IMR-90 (cell line): ENCODE measurements at regions not wholly inside any gene's neighbourhood (a gene's known extent, or its start where the extent isn't known, plus 50 kb on each side); places are given as distances from the start of the nearest gene placed in this dataset.
A peak's percentile ranks its signal among the peaks of the same experiment; 100 is the strongest.

Experiments
- ATAC-seq: fragments of 200-7000 bp; cut with Tn5 transposase; 2 replicates; pipeline ENCODE4 v1.9.1; 2020; ENCODE audit warnings: low read depth, mild to moderate bottlenecking, moderate library complexity
- BruUV-seq: library from RNA; stranded (reverse); fragments of 400-500 nt; replicated peaks from 2 replicates; lab custom pipeline; 2021; lab: Mats Ljungman, UMichigan
- CTCF ChIA-PET: fragments of 300-600 bp; formaldehyde crosslinking; extraction: SDS; loops from one replicate; lab custom pipeline; 2021; ENCODE audit warnings: antibody characterized with exemption; lab: Yijun Ruan, JAX
- POLR2A ChIA-PET: fragments of 300-600 bp; sonication (Branson Sonifier 250); formaldehyde crosslinking; loops from one replicate; lab custom pipeline; 2022; ENCODE audit warnings: antibody characterized with exemption; ENCODE audit not compliant: unreplicated experiment; lab: Charles Lee
- DNase-seq: peaks from one replicate; pipeline ENCODE4 v3.0.0; 2013
- H2AFZ ChIP-seq: replicated peaks from 2 replicates; pipeline ENCODE3; 2013; ENCODE audit warnings: low read length, mild to moderate bottlenecking; ENCODE audit not compliant: poor library complexity
- H2AK5ac ChIP-seq: 2 replicates; pipeline ENCODE4 v1.6.1; 2013; ENCODE audit warnings: low read depth, low read length, inconsistent platforms
- H2AK9ac ChIP-seq: replicated peaks from 2 replicates; pipeline ENCODE3; 2013; ENCODE audit warnings: mild to moderate bottlenecking, low read depth, low read length, moderate library complexity; ENCODE audit not compliant: poor library complexity
- H2BK120ac ChIP-seq: 2 replicates; pipeline ENCODE4 v1.6.1; 2013; ENCODE audit warnings: low read depth, low read length, inconsistent platforms
- H2BK15ac ChIP-seq: 3 replicates; pipeline ENCODE4 v1.6.1; 2013; ENCODE audit warnings: low read depth, low read length, inconsistent platforms
- H2BK20ac ChIP-seq: 2 replicates; pipeline ENCODE4 v1.6.1; 2013; ENCODE audit warnings: low read depth, mild to moderate bottlenecking, inconsistent platforms, low read length, moderate library complexity
- H2BK5ac ChIP-seq: 2 replicates; pipeline ENCODE4 v1.6.1; 2013; ENCODE audit warnings: mild to moderate bottlenecking, low read depth, low read length, inconsistent platforms; ENCODE audit not compliant: poor library complexity, severe bottlenecking
- H3K14ac ChIP-seq: replicated peaks from 2 replicates; pipeline ENCODE4 v1.6.1; 2013; ENCODE audit warnings: low read depth, low read length, inconsistent platforms
- H3K18ac ChIP-seq: 2 replicates; pipeline ENCODE4 v1.6.1; 2013; ENCODE audit warnings: low read depth, low read length, control low read depth
- H3K23ac ChIP-seq: 2 replicates; pipeline ENCODE4 v1.6.1; 2013; ENCODE audit warnings: low read depth, low read length, inconsistent platforms
- H3K27ac ChIP-seq: 2 replicates; pipeline ENCODE4 v1.5.1; 2013; ENCODE audit warnings: mild to moderate bottlenecking, control low read depth, low read length; ENCODE audit not compliant: insufficient read depth
- H3K27me3 ChIP-seq: 2 replicates; pipeline ENCODE4 v1.6.1; 2013; ENCODE audit warnings: low read length; ENCODE audit not compliant: control insufficient read depth, insufficient read depth
- H3K36me3 ChIP-seq: 2 replicates; pipeline ENCODE4 v1.6.1; 2013; ENCODE audit warnings: low read length, mixed read lengths; ENCODE audit not compliant: control insufficient read depth, insufficient read depth
- H3K4ac ChIP-seq: 2 replicates; pipeline ENCODE4 v1.6.1; 2013; ENCODE audit warnings: low read depth, low read length, inconsistent platforms
- H3K4me1 ChIP-seq: 2 replicates; pipeline ENCODE4 v1.6.1; 2013; ENCODE audit warnings: low read length, mixed read lengths; ENCODE audit not compliant: control insufficient read depth, insufficient read depth
- H3K4me2 ChIP-seq: 2 replicates; pipeline ENCODE4 v1.6.1; 2013; ENCODE audit warnings: low read depth, mild to moderate bottlenecking, control low read depth, low read length, moderate library complexity
- H3K4me3 ChIP-seq: 2 replicates; pipeline ENCODE4 v1.5.1; 2013; ENCODE audit warnings: low read depth, mild to moderate bottlenecking, control low read depth, low read length, moderate library complexity; ENCODE audit not compliant: insufficient read depth
- H3K56ac ChIP-seq: 2 replicates; pipeline ENCODE4 v1.6.1; 2013; ENCODE audit warnings: low read length, inconsistent platforms; ENCODE audit not compliant: insufficient read depth; ENCODE audit errors: extremely low read depth
- H3K79me1 ChIP-seq, 2 experiments: 2 replicates each; pipeline ENCODE4 v1.6.1; 2013; ENCODE audit warnings: low read length in 2 of 2, inconsistent platforms in 1 of 2, low read depth in 1 of 2
- H3K9ac ChIP-seq: 2 replicates; pipeline ENCODE4 v1.6.1; 2013; ENCODE audit warnings: low read depth, low read length, control low read depth
- H3K9me1 ChIP-seq: 2 replicates; pipeline ENCODE4 v1.6.1; 2013; ENCODE audit warnings: low read length, inconsistent platforms; ENCODE audit not compliant: insufficient read depth
- H3K9me3 ChIP-seq: 2 replicates; pipeline ENCODE4 v1.6.1; 2013; ENCODE audit warnings: low read length; ENCODE audit not compliant: control insufficient read depth, insufficient read depth
- H4K20me1 ChIP-seq: 2 replicates; pipeline ENCODE4 v1.6.1; 2013; ENCODE audit warnings: low read length, inconsistent platforms; ENCODE audit not compliant: insufficient read depth
- H4K5ac ChIP-seq: 2 replicates; pipeline ENCODE4 v1.6.1; 2013; ENCODE audit warnings: mild to moderate bottlenecking, low read depth, low read length, control low read depth
- H4K8ac ChIP-seq, 2 experiments: 2 replicates each; pipeline ENCODE4 v1.6.1; 2013; ENCODE audit warnings: low read depth in 2 of 2, low read length in 2 of 2, control low read depth in 1 of 2, inconsistent platforms in 1 of 2
- H4K91ac ChIP-seq: 2 replicates; pipeline ENCODE4 v1.6.1; 2013; ENCODE audit warnings: low read depth, low read length, inconsistent platforms; ENCODE audit not compliant: insufficient read depth
- BHLHE40 ChIP-seq: fragments of 150-350 bp; IDR thresholded peaks from 2 replicates; pipeline ENCODE4 v1.6.1; 2016; ENCODE audit warnings: mild to moderate bottlenecking, low read depth, low read length
- CEBPB ChIP-seq: IDR thresholded peaks from 2 replicates; pipeline ENCODE4 v1.6.1; 2012; ENCODE audit warnings: low read depth, low read length, improper control_type of control experiment
- CTCF ChIP-seq: conservative IDR thresholded peaks from 2 replicates; pipeline ENCODE4 v1.5.1; 2012; ENCODE audit warnings: mild to moderate bottlenecking, low read depth, low read length, improper control_type of control experiment
- FOS ChIP-seq: fragments of 150-350 bp; IDR thresholded peaks from 2 replicates; pipeline ENCODE4 v1.6.1; 2016; ENCODE audit warnings: low read depth, low read length
- MAFK ChIP-seq: IDR thresholded peaks from 2 replicates; pipeline ENCODE4 v1.6.1; 2012; ENCODE audit warnings: low read depth, low read length, improper control_type of control experiment
- MAZ ChIP-seq: IDR thresholded peaks from 2 replicates; pipeline ENCODE4 v1.6.1; 2012; ENCODE audit warnings: low read depth, mild to moderate bottlenecking, low read length, improper control_type of control experiment, moderate library complexity, borderline replicate concordance
- MXI1 ChIP-seq: IDR thresholded peaks from 2 replicates; pipeline ENCODE4 v1.6.1; 2012; ENCODE audit warnings: low read depth, mild to moderate bottlenecking, low read length, moderate library complexity, borderline replicate concordance
- NFE2L2 ChIP-seq: fragments of 150-350 bp; IDR thresholded peaks from 2 replicates; pipeline ENCODE4 v1.6.1; 2016; ENCODE audit warnings: low read depth, mild to moderate bottlenecking, low read length
- POLR2A ChIP-seq: IDR thresholded peaks from 2 replicates; pipeline ENCODE4 v1.6.1; 2012; ENCODE audit warnings: mild to moderate bottlenecking, low read depth, low read length
- RAD21 ChIP-seq: IDR thresholded peaks from 2 replicates; pipeline ENCODE4 v1.6.1; 2012; ENCODE audit warnings: low read length, improper control_type of control experiment
- RCOR1 ChIP-seq: IDR thresholded peaks from 2 replicates; pipeline ENCODE4 v1.6.1; 2012; ENCODE audit warnings: mild to moderate bottlenecking, low read length, improper control_type of control experiment; ENCODE audit not compliant: insufficient replicate concordance
- RFX5 ChIP-seq: IDR thresholded peaks from 2 replicates; pipeline ENCODE4 v1.8.0; 2012; ENCODE audit warnings: low read depth, mild to moderate bottlenecking, low read length, moderate library complexity
- SMC3 ChIP-seq: fragments of 150-350 bp; IDR thresholded peaks from 2 replicates; pipeline ENCODE4 v1.6.1; 2016; ENCODE audit warnings: low read depth, mild to moderate bottlenecking, antibody characterized with exemption, low read length, moderate library complexity
- USF2 ChIP-seq: fragments of 150-350 bp; IDR thresholded peaks from 2 replicates; pipeline ENCODE4 v1.6.1; 2017; ENCODE audit warnings: mild to moderate bottlenecking, antibody characterized with exemption, low read length, low read depth
- WGBS, 2 experiments: methylation state at CpG; one replicate each; pipeline versions ENCODE4 v1.1.5 to v1.1.7; 2013; ENCODE audit warnings: missing lambda C conversion rate in 2 of 2; ENCODE audit not compliant: insufficient read length in 1 of 2; ENCODE audit errors: extremely low coverage in 2 of 2; 5-methylcytosine and 5-hydroxymethylcytosine counted together
- dilution Hi-C: fragments of 300-500 bp; cut with HindIII; formaldehyde crosslinking; loops from one replicate; pipeline ENCODE4 v1.14.3; 2018; ENCODE audit warnings: low sequenced_read_pairs; ENCODE audit not compliant: unreplicated experiment
- in situ Hi-C: fragments of 300-500 bp; cut with MboI; formaldehyde crosslinking; loops from 3 replicates; pipeline ENCODE4 v1.14.3; 2019; ENCODE audit warnings: low sequenced_read_pairs, inconsistent platforms, mixed read lengths
- intact Hi-C: fragments of 100-400 bp; cut with micrococcal nuclease; formaldehyde crosslinking; loops from 2 replicates; pipeline ENCODE4 v1.10.0; 2022
- TF ChIP-seq, protein P1 (sequence below): fragments of 150-350 bp; IDR thresholded peaks from 2 replicates; pipeline ENCODE4 v1.6.1; 2016; ENCODE audit warnings: low read depth, mild to moderate bottlenecking, low read length, moderate library complexity, borderline replicate concordance

- intact Hi-C loops (no loop called here), in situ Hi-C loops (no loop called here), dilution Hi-C loops (no loop called here)
- Histone ChIP-seq H3K27me3 (no peaks in the 10 kb centered on the region), H3K9ac (no peak overlapping the region), H2BK15ac (no peak overlapping the region), H2BK20ac (no peak overlapping the region), H3K4me3 (no peak overlapping the region), H3K23ac (no peak overlapping the region), H3K9me1 (no peaks in the 10 kb centered on the region), H2BK5ac (no peak overlapping the region), H3K27ac (no peak overlapping the region), H2BK120ac (no peak overlapping the region), H3K4me2 (no peak overlapping the region), H4K91ac (no peak overlapping the region), H3K79me1 (no peaks in the 10 kb centered on the region), H4K20me1 (no peaks in the 10 kb centered on the region), H2AK5ac (no peak overlapping the region), H4K5ac (no peak overlapping the region), H3K9me3 (no peaks in the 10 kb centered on the region), H3K4ac (no peak overlapping the region), H3K14ac (no peak overlapping the region), H3K36me3 (no peaks in the 10 kb centered on the region), H3K4me1 (no peaks in the 10 kb centered on the region), H3K18ac (no peak overlapping the region), H4K8ac (no peak overlapping the region), H2AFZ (no peak overlapping the region), H3K56ac (no peak overlapping the region), H2AK9ac (no peak overlapping the region)
- no TSS peak for BruUV-seq
- CTCF ChIA-PET, result no interaction called here
- TF ChIP-seq RFX5 (no peak), USF2 (no peak), CEBPB (no peak), RAD21 (no peak), RCOR1 (no peak), POLR2A (no peak), FOS (no peak), MXI1 (no peak), MAFK (no peak), SMC3 (no peak), NFE2L2 (no peak), MAZ (no peak), BHLHE40 (no peak), CTCF (no peak)
- TF ChIP-seq, protein P1, sequence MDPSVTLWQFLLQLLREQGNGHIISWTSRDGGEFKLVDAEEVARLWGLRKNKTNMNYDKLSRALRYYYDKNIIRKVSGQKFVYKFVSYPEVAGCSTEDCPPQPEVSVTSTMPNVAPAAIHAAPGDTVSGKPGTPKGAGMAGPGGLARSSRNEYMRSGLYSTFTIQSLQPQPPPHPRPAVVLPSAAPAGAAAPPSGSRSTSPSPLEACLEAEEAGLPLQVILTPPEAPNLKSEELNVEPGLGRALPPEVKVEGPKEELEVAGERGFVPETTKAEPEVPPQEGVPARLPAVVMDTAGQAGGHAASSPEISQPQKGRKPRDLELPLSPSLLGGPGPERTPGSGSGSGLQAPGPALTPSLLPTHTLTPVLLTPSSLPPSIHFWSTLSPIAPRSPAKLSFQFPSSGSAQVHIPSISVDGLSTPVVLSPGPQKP, result no peak
- no CpG with 5 or more reads among the region's 1 CpG for WGBS, 2 experiments
- POLR2A ChIA-PET, result no interaction called here
- ATAC-seq (no peak), DNase-seq (peak; percentile 3)
Observed at GRCh38 chr1:106952776-106953175, 103.7 kb upstream of the PRMT6 start.
